Liver (tissue), 8 donors: ENCODE measurements at regions not wholly inside any gene's neighbourhood (a gene's known extent, or its start where the extent isn't known, plus 50 kb on each side); places are given as distances from the start of the nearest gene placed in this dataset.

Experiments used
- DNase-seq: peaks from one replicate; pipeline ENCODE4 v3.0.0-alpha.2; 2017; ENCODE audit warnings: low spot score
- H3K27ac ChIP-seq, 2 donors: one replicate each; pipeline ENCODE4 v1.7.0; 2013; ENCODE audit warnings: inconsistent platforms in 2 of 2, low read length in 2 of 2, control low read depth in 1 of 2, low read depth in 1 of 2, mild to moderate bottlenecking in 1 of 2
- H3K27me3 ChIP-seq, 4 donors: one replicate each; pipeline versions ENCODE4 v1.6.1 to v1.7.0; 2013; ENCODE audit warnings: low read length in 3 of 4, inconsistent platforms in 1 of 4, mild to moderate bottlenecking in 1 of 4, moderate library complexity in 1 of 4; ENCODE audit not compliant: control insufficient read depth in 4 of 4, insufficient read depth in 4 of 4
- H3K36me3 ChIP-seq, 4 donors: one replicate each; pipeline versions ENCODE4 v1.6.1 to v1.7.0; 2013; ENCODE audit warnings: low read length in 3 of 4, mild to moderate bottlenecking in 3 of 4, low read depth in 1 of 4, moderate library complexity in 1 of 4; ENCODE audit not compliant: control insufficient read depth in 4 of 4, insufficient read depth in 3 of 4
- H3K4me1 ChIP-seq, 4 donors: one replicate each; pipeline versions ENCODE4 v1.6.1 to v1.7.0; 2013; ENCODE audit warnings: low read length in 3 of 4, mild to moderate bottlenecking in 3 of 4, moderate library complexity in 1 of 4; ENCODE audit not compliant: control insufficient read depth in 4 of 4, insufficient read depth in 4 of 4
- H3K4me3 ChIP-seq, 3 donors: one replicate each; pipeline versions ENCODE4 v1.6.1 to v1.7.0; 2013; ENCODE audit warnings: low read length in 3 of 3, control low read depth in 1 of 3, low read depth in 1 of 3, mild to moderate bottlenecking in 1 of 3
- H3K9ac ChIP-seq, 2 donors: one replicate each; pipeline ENCODE4 v1.7.0; 2013; ENCODE audit warnings: low read length in 2 of 2, mild to moderate bottlenecking in 2 of 2, moderate library complexity in 2 of 2, control low read depth in 1 of 2, low read depth in 1 of 2
- H3K9me3 ChIP-seq, 4 donors: one replicate each; pipeline versions ENCODE4 v1.6.1 to v1.7.0; 2013; ENCODE audit warnings: low read length in 3 of 4; ENCODE audit not compliant: control insufficient read depth in 4 of 4
- ATF3 ChIP-seq: IDR thresholded peaks from 2 replicates; pipeline ENCODE4 v1.6.1; 2016; ENCODE audit warnings: antibody characterized with exemption
- CTCF ChIP-seq: fragments of 150-350 bp; IDR thresholded peaks from 2 replicates; pipeline ENCODE4 v1.5.1; 2017; ENCODE audit warnings: improper control_type of control experiment, low read depth, low read length; ENCODE audit not compliant: missing input control
- FOXA1 ChIP-seq: IDR thresholded peaks from 2 replicates; pipeline ENCODE4 v1.6.1; 2016; ENCODE audit warnings: antibody characterized with exemption
- FOXA2 ChIP-seq: IDR thresholded peaks from 2 replicates; pipeline ENCODE4 v1.6.1; 2016; ENCODE audit warnings: antibody characterized with exemption
- GABPA ChIP-seq, 2 donors: IDR thresholded peaks in 1 of 2; conservative IDR thresholded peaks in 1 of 2; 2 replicates each; pipeline ENCODE4 v1.6.1; 2016; ENCODE audit warnings: antibody characterized with exemption in 2 of 2, mild to moderate bottlenecking in 1 of 2, moderate library complexity in 1 of 2
- HNF4A ChIP-seq, 2 donors: conservative IDR thresholded peaks; 2 replicates each; pipeline ENCODE4 v1.6.1; 2016; ENCODE audit warnings: antibody characterized with exemption in 2 of 2, mild to moderate bottlenecking in 2 of 2
- HNF4G ChIP-seq: IDR thresholded peaks from 2 replicates; pipeline ENCODE4 v1.6.1; 2016; ENCODE audit warnings: antibody characterized with exemption
- JUND ChIP-seq, 2 donors: IDR thresholded peaks; 2 replicates each; pipeline ENCODE4 v1.6.1; 2016; ENCODE audit warnings: antibody characterized with exemption in 2 of 2
- NR2F2 ChIP-seq: IDR thresholded peaks from 2 replicates; pipeline ENCODE4 v1.6.1; 2016; ENCODE audit warnings: antibody characterized with exemption
- RAD21 ChIP-seq, 2 donors: IDR thresholded peaks; 2 replicates each; pipeline ENCODE4 v1.6.1; 2016; ENCODE audit warnings: antibody characterized with exemption in 2 of 2, mild to moderate bottlenecking in 2 of 2
- RXRA ChIP-seq, 2 donors: IDR thresholded peaks; 2 replicates each; pipeline ENCODE4 v1.6.1; 2017 to 2018; ENCODE audit warnings: antibody characterized with exemption in 2 of 2, mild to moderate bottlenecking in 1 of 2
- TAF1 ChIP-seq: conservative IDR thresholded peaks from 2 replicates; pipeline ENCODE4 v1.6.1; 2016; ENCODE audit warnings: antibody characterized with exemption, mild to moderate bottlenecking
- ZBTB33 ChIP-seq: IDR thresholded peaks from 2 replicates; pipeline ENCODE4 v1.6.1; 2016; ENCODE audit warnings: antibody characterized with exemption
- WGBS: extraction: QIAGEN DNeasy Blood & Tissue Kit; methylation state at CpG from one replicate; pipeline ENCODE4 v1.1.7; 2013; 5-methylcytosine and 5-hydroxymethylcytosine counted together
- TF ChIP-seq, protein P1 (sequence below): IDR thresholded peaks from 2 replicates; pipeline ENCODE4 v1.6.1; 2016; ENCODE audit warnings: antibody characterized with exemption, mild to moderate bottlenecking
- donor health status: healthy.
- donor health status: healthy.
- donor health status: healthy.
- donor health status: healthy.
- donor health status: healthy.

DNA sequence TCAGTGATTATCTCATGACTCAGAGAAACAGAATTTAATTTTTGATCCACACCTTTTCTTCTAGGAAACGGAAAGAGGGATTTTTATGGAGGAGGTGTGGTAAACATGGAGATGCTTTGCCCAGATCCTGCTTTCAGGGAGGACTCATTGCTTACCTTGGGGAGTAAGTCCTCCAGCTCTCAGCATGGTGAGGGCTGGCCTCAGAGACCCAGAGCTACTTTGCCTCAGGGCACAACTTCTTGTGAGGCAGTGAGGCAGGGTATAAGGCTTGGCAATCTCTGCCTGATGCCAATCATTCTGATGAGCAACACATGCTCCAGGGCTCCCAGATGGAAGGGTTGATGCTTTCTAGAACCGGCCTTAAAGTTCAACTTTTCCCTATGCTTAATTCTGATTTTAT, 189.9 kb upstream of the DCC start:
- Histone ChIP-seq H3K36me3 (no peaks in the 10 kb centered on the region), H3K27ac (no peak overlapping the region), H3K4me1 (no peaks in the 10 kb centered on the region), H3K9ac (no peak overlapping the region), H3K9me3 (no peaks in the 10 kb centered on the region), H3K27me3 (no peaks in the 10 kb centered on the region), H3K4me3 (no peak overlapping the region)
- TF ChIP-seq TAF1 (no peak), HNF4G (no peak), RXRA (IDR thresholded peaks at IDR 0.05) (no peak), ZBTB33 (no peak), GABPA (IDR thresholded peaks at IDR 0.05 in 1 of 2, conservative IDR thresholded peaks at IDR 0.05 in 1 of 2) (no peak), FOXA2 (no peak), JUND (IDR thresholded peaks at IDR 0.05) (no peak), FOXA1 (no peak), CTCF (no peak), NR2F2 (no peak), HNF4A (conservative IDR thresholded peaks at IDR 0.05) (no peak), ATF3 (no peak), RAD21 (IDR thresholded peaks at IDR 0.05) (no peak)
- TF ChIP-seq, protein P1, sequence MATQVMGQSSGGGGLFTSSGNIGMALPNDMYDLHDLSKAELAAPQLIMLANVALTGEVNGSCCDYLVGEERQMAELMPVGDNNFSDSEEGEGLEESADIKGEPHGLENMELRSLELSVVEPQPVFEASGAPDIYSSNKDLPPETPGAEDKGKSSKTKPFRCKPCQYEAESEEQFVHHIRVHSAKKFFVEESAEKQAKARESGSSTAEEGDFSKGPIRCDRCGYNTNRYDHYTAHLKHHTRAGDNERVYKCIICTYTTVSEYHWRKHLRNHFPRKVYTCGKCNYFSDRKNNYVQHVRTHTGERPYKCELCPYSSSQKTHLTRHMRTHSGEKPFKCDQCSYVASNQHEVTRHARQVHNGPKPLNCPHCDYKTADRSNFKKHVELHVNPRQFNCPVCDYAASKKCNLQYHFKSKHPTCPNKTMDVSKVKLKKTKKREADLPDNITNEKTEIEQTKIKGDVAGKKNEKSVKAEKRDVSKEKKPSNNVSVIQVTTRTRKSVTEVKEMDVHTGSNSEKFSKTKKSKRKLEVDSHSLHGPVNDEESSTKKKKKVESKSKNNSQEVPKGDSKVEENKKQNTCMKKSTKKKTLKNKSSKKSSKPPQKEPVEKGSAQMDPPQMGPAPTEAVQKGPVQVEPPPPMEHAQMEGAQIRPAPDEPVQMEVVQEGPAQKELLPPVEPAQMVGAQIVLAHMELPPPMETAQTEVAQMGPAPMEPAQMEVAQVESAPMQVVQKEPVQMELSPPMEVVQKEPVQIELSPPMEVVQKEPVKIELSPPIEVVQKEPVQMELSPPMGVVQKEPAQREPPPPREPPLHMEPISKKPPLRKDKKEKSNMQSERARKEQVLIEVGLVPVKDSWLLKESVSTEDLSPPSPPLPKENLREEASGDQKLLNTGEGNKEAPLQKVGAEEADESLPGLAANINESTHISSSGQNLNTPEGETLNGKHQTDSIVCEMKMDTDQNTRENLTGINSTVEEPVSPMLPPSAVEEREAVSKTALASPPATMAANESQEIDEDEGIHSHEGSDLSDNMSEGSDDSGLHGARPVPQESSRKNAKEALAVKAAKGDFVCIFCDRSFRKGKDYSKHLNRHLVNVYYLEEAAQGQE = no peak
- WGBS = 78% methylated on average over 2 of the region's 2 CpGs
- DNase-seq = no peak

- H3K9me3 ChIP-seq = no peaks in the 10 kb centered on the region
- WGBS = 80% methylated on average over 3 of the region's 3 CpGs
- no peak overlapping the region for H3K27ac ChIP-seq
- H3K27me3 ChIP-seq = no peaks in the 10 kb centered on the region
- no peaks in the 10 kb centered on the region for H3K36me3 ChIP-seq
- TF ChIP-seq, protein P1 = no peak
- TF ChIP-seq CTCF = no peak
- no peaks in the 10 kb centered on the region for H3K4me1 ChIP-seq
- no peak overlapping the region for H3K9ac ChIP-seq
- no peak for DNase-seq
- H3K4me3 ChIP-seq = no peak overlapping the region
Measured at GRCh38 chr18:52152036-52152435, 188.0 kb upstream of the DCC start.
